Right lobe of liver (tissue), 6 donors: ENCODE measurements at regions not wholly inside any gene's neighbourhood (a gene's known extent, or its start where the extent isn't known, plus 50 kb on each side); places are given as distances from the start of the nearest gene placed in this dataset.

Experiments
- ATAC-seq, 4 donors: fragments of 200-7000 bp; cut with Tn5 transposase; one replicate each; pipeline ENCODE4 v1.9.1; 2020; ENCODE audit warnings: mild to moderate bottlenecking in 4 of 4, moderate library complexity in 4 of 4
- DNase-seq, 3 donors: peaks; one replicate each; pipeline ENCODE4 v3.0.0-alpha.2; 2020
- H3K27ac ChIP-seq, 3 donors: fragments of 200-600 bp; one replicate each; pipeline ENCODE4 v1.8.0; 2022
- H3K27me3 ChIP-seq, 2 donors: fragments of 200-600 bp; one replicate each; pipeline ENCODE4 v1.8.0; 2022
- H3K36me3 ChIP-seq, 4 donors: fragments of 200-600 bp; sonication (generic) in 1 of 4; one replicate each; pipeline versions ENCODE4 v1.5.1 to v1.8.0; 2017 to 2022; ENCODE audit warnings: control low read depth in 1 of 4
- H3K4me1 ChIP-seq, 4 donors: fragments of 200-600 bp; sonication (generic) in 1 of 4; one replicate each; pipeline versions ENCODE4 v1.5.1 to v1.8.0; 2017 to 2022; ENCODE audit warnings: control low read depth in 1 of 4
- H3K4me3 ChIP-seq, 3 donors: fragments of 200-600 bp; one replicate each; pipeline ENCODE4 v1.8.0; 2022
- H3K9me3 ChIP-seq, 4 donors: fragments of 200-600 bp; sonication (generic) in 1 of 4; one replicate each; pipeline versions ENCODE4 v1.5.1 to v1.8.0; 2017 to 2022; ENCODE audit warnings: control low read depth in 1 of 4
- CTCF ChIP-seq, 4 donors: fragments of 200-600 bp in 3 of 4; fragments of 450-650 bp in 1 of 4; IDR thresholded peaks; one replicate each; pipeline versions ENCODE4 v1.5.1 to v1.8.0; 2016 to 2022; ENCODE audit warnings: antibody characterized with exemption in 4 of 4, mild to moderate bottlenecking in 2 of 4
- POLR2A ChIP-seq: fragments of 450-650 bp; IDR thresholded peaks from one replicate; pipeline ENCODE4 v1.6.1; 2017; ENCODE audit warnings: antibody characterized with exemption, mild to moderate bottlenecking
- WGBS: methylation state at CpG from one replicate; pipeline ENCODE4 v1.1.6; 2018; ENCODE audit warnings: low coverage, low lambda C conversion rate; ENCODE audit not compliant: insufficient coverage; ENCODE audit errors: missing lambda C conversion rate; 5-methylcytosine and 5-hydroxymethylcytosine counted together
- intact Hi-C, 2 donors: fragments of 100-400 bp; cut with DNase I; formaldehyde crosslinking; loops; one replicate each; pipeline versions ENCODE4 v1.11.2 to v1.14.1; 2022
- donor health status: DM: no; HTN: yes; CAD: no.
- donor health status: DM: no; HTN: no; CAD: no.
- donor health status: DM: no; HTN: no; CAD: no.
- donor health status: DM: no; HTN: yes; CAD: no.
- donor health status: DM: no; HTN: yes; CAD: no.

- no peaks in the 10 kb centered on the region for H3K36me3 ChIP-seq
- DNase-seq (no peak), ATAC-seq (no peak)
- no peaks in the 10 kb centered on the region for H3K27me3 ChIP-seq
- no peak overlapping the region for H3K27ac ChIP-seq
- no peak overlapping the region for H3K4me3 ChIP-seq
- no peak for TF ChIP-seq CTCF (IDR thresholded peaks at IDR 0.05)
- no peak for TF ChIP-seq POLR2A
- intact Hi-C loops, result no loop called here
- H3K9me3 ChIP-seq, result no peaks in the 10 kb centered on the region
- H3K4me1 ChIP-seq, result no peaks in the 10 kb centered on the region
- WGBS, result 85% methylated on average over 6 of the region's 6 CpGs
Measured at GRCh38 chr22:27242474-27242873, 559.1 kb downstream of the MN1 start.

GRCh38 chr22:27242917-27243589, 558.5 kb downstream of the MN1 start:
- no peak overlapping the region for H3K27ac ChIP-seq
- DNase-seq (no peak), ATAC-seq (no peak)
- intact Hi-C loops, result no loop called here
- no peak overlapping the region for H3K4me3 ChIP-seq
- H3K9me3 ChIP-seq, result no peaks in the 10 kb centered on the region
- no peaks in the 10 kb centered on the region for H3K4me1 ChIP-seq
- H3K36me3 ChIP-seq, result no peaks in the 10 kb centered on the region
- WGBS, result 44% methylated on average over 12 of the region's 12 CpGs
- H3K27me3 ChIP-seq, result no peaks in the 10 kb centered on the region
- TF ChIP-seq POLR2A (no peak), CTCF (IDR thresholded peaks at IDR 0.05) (no peak)

- TF ChIP-seq CTCF (IDR thresholded peaks at IDR 0.05), result no peak
- no peak for TF ChIP-seq POLR2A
- intact Hi-C loops, result no loop called here
- Histone ChIP-seq H3K27ac (no peak overlapping the region), H3K27me3 (no peaks in the 10 kb centered on the region), H3K9me3 (no peaks in the 10 kb centered on the region), H3K4me1 (no peaks in the 10 kb centered on the region), H3K36me3 (no peaks in the 10 kb centered on the region), H3K4me3 (no peak overlapping the region)
- ATAC-seq (no peak), DNase-seq (no peak)
- WGBS, result 31% methylated on average over 3 of the region's 3 CpGs
Measured at GRCh38 chr22:27244328-27244727, 557.2 kb downstream of the MN1 start.

GRCh38 chr22:27245056-27245455, 556.5 kb downstream of the MN1 start:
- Histone ChIP-seq H3K9me3 (no peaks in the 10 kb centered on the region), H3K27me3 (no peaks in the 10 kb centered on the region), H3K4me1 (no peaks in the 10 kb centered on the region), H3K36me3 (no peaks in the 10 kb centered on the region), H3K27ac (no peak overlapping the region), H3K4me3 (no peak overlapping the region)
- TF ChIP-seq CTCF (IDR thresholded peaks at IDR 0.05), result no peak
- no peak for TF ChIP-seq POLR2A
- no peak for DNase-seq
- intact Hi-C loops, result no loop called here
- WGBS, result 68% methylated on average over 8 of the region's 10 CpGs
- no peak for ATAC-seq

GRCh38 chr22:27246558-27246957, 555.0 kb downstream of the MN1 start:
- Histone ChIP-seq H3K9me3 (no peaks in the 10 kb centered on the region), H3K27ac (no peak overlapping the region), H3K4me3 (no peak overlapping the region), H3K36me3 (no peaks in the 10 kb centered on the region), H3K4me1 (no peaks in the 10 kb centered on the region), H3K27me3 (no peaks in the 10 kb centered on the region)
- intact Hi-C loops, result no loop called here
- DNase-seq (no peak), ATAC-seq (no peak)
- WGBS, result 55% methylated on average over 2 of the region's 3 CpGs
- TF ChIP-seq POLR2A (no peak), CTCF (IDR thresholded peaks at IDR 0.05) (no peak)
